ENCODE measurements at regions not wholly inside any gene's neighbourhood (a gene's known extent, or its start where the extent isn't known, plus 50 kb on each side); places are given as distances from the start of the nearest gene placed in this dataset.
"Not testable (repeated sequence)": the region's sequence is repeated elsewhere in the genome, so short reads cannot be mapped to it uniquely, and the experiment has no call there.

GRCh38 chr5:104456122-104456521, 893.5 kb upstream of the NUDT12 start:
- DNase-seq = no peak
- H3K4me3 ChIP-seq = no peak overlapping the region
- no peak overlapping the region for H3K27ac ChIP-seq
- TF ChIP-seq POLR2A (IDR thresholded peaks at IDR 0.05) (no peak), CTCF (IDR thresholded peaks at IDR 0.05 in 4 of 5, conservative IDR thresholded peaks at IDR 0.05 in 1 of 5) (no peak)
- ATAC-seq = no peak
- no peaks in the 10 kb centered on the region for H3K36me3 ChIP-seq
- no peaks in the 10 kb centered on the region for H3K27me3 ChIP-seq
- intact Hi-C loops (cut with DNase I; ENCODE audit: low total_unique reads) = no loop called here
- in situ Hi-C loops (cut with MboI; ENCODE audit: low sequenced_read_pairs in 4 of 4) = no loop called here
- H3K9me3 ChIP-seq = no peaks in the 10 kb centered on the region
- no peaks in the 10 kb centered on the region for H3K4me1 ChIP-seq

GRCh38 chr5:104452550-104452949, 890.0 kb upstream of the NUDT12 start:
- TF ChIP-seq POLR2A (IDR thresholded peaks at IDR 0.05) (no peak), CTCF (IDR thresholded peaks at IDR 0.05 in 4 of 5, conservative IDR thresholded peaks at IDR 0.05 in 1 of 5) (no peak)
- in situ Hi-C loops (cut with MboI; ENCODE audit: low sequenced_read_pairs in 4 of 4) = no loop called here
- H3K27me3 ChIP-seq = no peaks in the 10 kb centered on the region
- no peak overlapping the region for H3K4me3 ChIP-seq
- no peak for ATAC-seq
- no peaks in the 10 kb centered on the region for H3K36me3 ChIP-seq
- no peaks in the 10 kb centered on the region for H3K4me1 ChIP-seq
- no peak overlapping the region for H3K27ac ChIP-seq
- no peaks in the 10 kb centered on the region for H3K9me3 ChIP-seq
- intact Hi-C loops (cut with DNase I; ENCODE audit: low total_unique reads) = no loop called here
- no peak for DNase-seq

- H3K9me3 ChIP-seq; H3K27ac ChIP-seq; H3K4me3 ChIP-seq; H3K36me3 ChIP-seq; in situ Hi-C loops (cut with MboI; ENCODE audit: low sequenced_read_pairs in 4 of 4); H3K4me1 ChIP-seq; ATAC-seq; DNase-seq; H3K27me3 ChIP-seq; intact Hi-C loops (cut with DNase I; ENCODE audit: low total_unique reads): not testable (repeated sequence)
These were observed 889.3 kb upstream of the NUDT12 start for GRCh38 chr5:104451911-104452310.

GRCh38 chr5:104444656-104445055, 882.1 kb upstream of the NUDT12 start:
- no peak for ATAC-seq
- no peak for DNase-seq
- TF ChIP-seq CTCF (IDR thresholded peaks at IDR 0.05 in 4 of 5, conservative IDR thresholded peaks at IDR 0.05 in 1 of 5) (no peak), POLR2A (IDR thresholded peaks at IDR 0.05) (no peak)
- intact Hi-C loops (cut with DNase I; ENCODE audit: low total_unique reads) = no loop called here
- H3K27me3 ChIP-seq = no peaks in the 10 kb centered on the region
- no peak overlapping the region for H3K27ac ChIP-seq
- no peaks in the 10 kb centered on the region for H3K4me1 ChIP-seq
- in situ Hi-C loops (cut with MboI; ENCODE audit: low sequenced_read_pairs in 4 of 4) = no loop called here
- no peaks in the 10 kb centered on the region for H3K9me3 ChIP-seq
- H3K36me3 ChIP-seq = no peaks in the 10 kb centered on the region
- H3K4me3 ChIP-seq = no peak overlapping the region

GRCh38 chr5:104443706-104444105, 881.1 kb upstream of the NUDT12 start:
- DNase-seq = no peak
- Histone ChIP-seq H3K27ac (no peak overlapping the region), H3K4me1 (no peaks in the 10 kb centered on the region), H3K27me3 (no peaks in the 10 kb centered on the region), H3K4me3 (no peak overlapping the region), H3K9me3 (no peaks in the 10 kb centered on the region), H3K36me3 (no peaks in the 10 kb centered on the region)
- in situ Hi-C loops (cut with MboI; ENCODE audit: low sequenced_read_pairs in 4 of 4) = no loop called here
- no peak for TF ChIP-seq CTCF (IDR thresholded peaks at IDR 0.05 in 4 of 5, conservative IDR thresholded peaks at IDR 0.05 in 1 of 5)
- TF ChIP-seq POLR2A (IDR thresholded peaks at IDR 0.05) = no peak
- ATAC-seq = no peak
- intact Hi-C loops (cut with DNase I; ENCODE audit: low total_unique reads) = no loop called here
